ENCODE measurements at regions not wholly inside any gene's neighbourhood (a gene's known extent, or its start where the extent isn't known, plus 50 kb on each side); places are given as distances from the start of the nearest gene placed in this dataset.
A peak's percentile ranks its signal among the peaks of the same experiment; 100 is the strongest.

DNA sequence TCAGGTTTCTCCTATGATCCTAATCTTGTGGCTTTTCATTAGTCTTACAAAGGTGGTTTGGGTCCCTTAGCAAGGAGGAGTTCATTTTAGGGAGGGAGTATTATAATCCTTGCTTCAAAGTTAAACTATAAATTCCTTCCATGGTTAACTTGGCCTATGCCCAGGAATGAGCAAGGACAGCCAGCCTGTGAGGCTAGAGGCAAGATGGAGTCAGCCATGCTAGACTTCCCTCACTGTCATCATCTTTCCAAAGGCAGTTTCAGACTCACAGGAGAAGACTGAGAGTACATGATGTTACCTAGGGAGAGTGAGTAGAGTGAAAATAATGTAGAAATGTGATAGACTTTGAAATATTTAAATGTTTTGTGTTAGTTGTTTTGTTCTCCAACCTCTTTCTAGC is 192.3 kb downstream of the GPAT3 start:
- no peak for DNase-seq (ENCODE audit: low spot score)
- Histone ChIP-seq H3K27me3 (replicated peaks; ENCODE audit: insufficient read depth, low read depth, low read length, poor library complexity) (no peaks in the 10 kb centered on the region), H3K27ac (ENCODE audit: low read depth, low read length, poor library complexity, severe bottlenecking) (no peak overlapping the region), H3K4me1 (ENCODE audit: insufficient read depth, low read length, poor library complexity, severe bottlenecking) (peaks cover 25% of the 10 kb centered on the region), H3K36me3 (ENCODE audit: insufficient read depth, low read length, poor library complexity, severe bottlenecking) (no peaks in the 10 kb centered on the region), H3K9me3 (ENCODE audit: low read depth, low read length, poor library complexity, severe bottlenecking) (no peaks in the 10 kb centered on the region), H3K4me3 (ENCODE audit: low read depth, low read length, poor library complexity, severe bottlenecking) (no peak overlapping the region)
- no TSS peak for BruUV-seq (replicated peaks)
- POLR2A ChIA-PET (ENCODE audit: low non-redundant PET): no interaction called here
- CTCF ChIA-PET: no interaction called here
- TF ChIP-seq EZH2 (IDR thresholded peaks at IDR 0.05; ENCODE audit: borderline replicate concordance, low read depth, low read length, poor library complexity, severe bottlenecking): no peak
- TF ChIP-seq, protein P1, sequence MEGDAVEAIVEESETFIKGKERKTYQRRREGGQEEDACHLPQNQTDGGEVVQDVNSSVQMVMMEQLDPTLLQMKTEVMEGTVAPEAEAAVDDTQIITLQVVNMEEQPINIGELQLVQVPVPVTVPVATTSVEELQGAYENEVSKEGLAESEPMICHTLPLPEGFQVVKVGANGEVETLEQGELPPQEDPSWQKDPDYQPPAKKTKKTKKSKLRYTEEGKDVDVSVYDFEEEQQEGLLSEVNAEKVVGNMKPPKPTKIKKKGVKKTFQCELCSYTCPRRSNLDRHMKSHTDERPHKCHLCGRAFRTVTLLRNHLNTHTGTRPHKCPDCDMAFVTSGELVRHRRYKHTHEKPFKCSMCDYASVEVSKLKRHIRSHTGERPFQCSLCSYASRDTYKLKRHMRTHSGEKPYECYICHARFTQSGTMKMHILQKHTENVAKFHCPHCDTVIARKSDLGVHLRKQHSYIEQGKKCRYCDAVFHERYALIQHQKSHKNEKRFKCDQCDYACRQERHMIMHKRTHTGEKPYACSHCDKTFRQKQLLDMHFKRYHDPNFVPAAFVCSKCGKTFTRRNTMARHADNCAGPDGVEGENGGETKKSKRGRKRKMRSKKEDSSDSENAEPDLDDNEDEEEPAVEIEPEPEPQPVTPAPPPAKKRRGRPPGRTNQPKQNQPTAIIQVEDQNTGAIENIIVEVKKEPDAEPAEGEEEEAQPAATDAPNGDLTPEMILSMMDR (conservative IDR thresholded peaks at IDR 0.05; ENCODE audit: low read depth, low read length): no peak
- intact Hi-C loops (cut with micrococcal nuclease; ENCODE audit: unreplicated experiment): loop anchor here (10.0 kb wide), 1 partner anchor 223 kb away; no protein-coding TSS in a partner anchor

DNA sequence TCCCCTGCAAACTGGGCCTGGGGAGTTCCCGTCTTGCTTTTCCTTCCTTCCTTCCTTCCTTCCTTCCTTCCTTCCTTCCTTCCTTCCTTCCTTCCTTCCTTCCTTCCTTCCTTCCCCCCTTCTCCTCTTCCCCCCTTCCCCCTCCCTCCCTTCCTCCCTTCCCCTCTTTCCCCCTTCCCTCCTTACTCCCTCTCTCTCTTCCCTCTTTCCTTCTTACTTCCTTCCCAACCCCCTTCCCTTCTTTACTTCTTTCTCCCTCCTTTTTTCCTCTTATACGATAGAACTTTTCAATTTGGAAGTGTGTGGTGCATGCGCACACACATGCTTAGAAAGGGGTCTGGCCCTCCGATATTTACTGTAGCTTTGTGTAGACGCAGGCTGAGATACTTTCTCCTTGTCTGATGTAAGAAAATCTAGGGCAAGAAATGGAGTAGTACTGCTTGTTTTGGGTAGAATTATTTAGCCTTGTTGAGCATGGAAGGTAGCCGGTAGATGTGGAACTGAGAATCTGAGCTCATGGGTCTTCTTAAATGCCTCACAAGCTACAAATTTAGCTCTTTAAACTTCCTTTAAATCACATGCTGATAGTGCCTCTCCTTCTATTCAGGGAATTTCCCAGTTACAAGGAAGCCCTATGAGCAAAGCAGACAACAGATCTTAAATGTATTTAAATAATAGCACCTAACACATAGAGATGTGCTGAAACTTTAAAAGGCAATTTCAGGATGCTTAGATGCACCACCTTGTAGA is 189.6 kb downstream of the GPAT3 start:
- no peak for TF ChIP-seq EZH2 (IDR thresholded peaks at IDR 0.05; ENCODE audit: borderline replicate concordance, low read depth, low read length, poor library complexity, severe bottlenecking)
- TF ChIP-seq, protein P1 (conservative IDR thresholded peaks at IDR 0.05; ENCODE audit: low read depth, low read length): no peak
- no peaks in the 10 kb centered on the region for H3K36me3 ChIP-seq (ENCODE audit: insufficient read depth, low read length, poor library complexity, severe bottlenecking)
- TSS peak; percentile 73 for BruUV-seq (replicated peaks)
- intact Hi-C loops (cut with micrococcal nuclease; ENCODE audit: unreplicated experiment): loop anchor here (2.0 to 10.0 kb wide), 2 partner anchors 95 to 221 kb away; no protein-coding TSS in a partner anchor
- H3K4me3 ChIP-seq (ENCODE audit: low read depth, low read length, poor library complexity, severe bottlenecking): no peak overlapping the region
- peak overlapping the region; percentile 97 for H3K27ac ChIP-seq (ENCODE audit: low read depth, low read length, poor library complexity, severe bottlenecking)
- POLR2A ChIA-PET (ENCODE audit: low non-redundant PET): interaction anchor here (1.5 kb wide), 1 partner anchor 82 kb away, joined by 5 read pairs; no protein-coding TSS in a partner anchor
- H3K4me1 ChIP-seq (ENCODE audit: insufficient read depth, low read length, poor library complexity, severe bottlenecking): peaks cover 45% of the 10 kb centered on the region
- H3K9me3 ChIP-seq (ENCODE audit: low read depth, low read length, poor library complexity, severe bottlenecking): no peaks in the 10 kb centered on the region
- H3K27me3 ChIP-seq (replicated peaks; ENCODE audit: insufficient read depth, low read depth, low read length, poor library complexity): no peaks in the 10 kb centered on the region
- DNase-seq (ENCODE audit: low spot score): no peak
- CTCF ChIA-PET: no interaction called here

DNA sequence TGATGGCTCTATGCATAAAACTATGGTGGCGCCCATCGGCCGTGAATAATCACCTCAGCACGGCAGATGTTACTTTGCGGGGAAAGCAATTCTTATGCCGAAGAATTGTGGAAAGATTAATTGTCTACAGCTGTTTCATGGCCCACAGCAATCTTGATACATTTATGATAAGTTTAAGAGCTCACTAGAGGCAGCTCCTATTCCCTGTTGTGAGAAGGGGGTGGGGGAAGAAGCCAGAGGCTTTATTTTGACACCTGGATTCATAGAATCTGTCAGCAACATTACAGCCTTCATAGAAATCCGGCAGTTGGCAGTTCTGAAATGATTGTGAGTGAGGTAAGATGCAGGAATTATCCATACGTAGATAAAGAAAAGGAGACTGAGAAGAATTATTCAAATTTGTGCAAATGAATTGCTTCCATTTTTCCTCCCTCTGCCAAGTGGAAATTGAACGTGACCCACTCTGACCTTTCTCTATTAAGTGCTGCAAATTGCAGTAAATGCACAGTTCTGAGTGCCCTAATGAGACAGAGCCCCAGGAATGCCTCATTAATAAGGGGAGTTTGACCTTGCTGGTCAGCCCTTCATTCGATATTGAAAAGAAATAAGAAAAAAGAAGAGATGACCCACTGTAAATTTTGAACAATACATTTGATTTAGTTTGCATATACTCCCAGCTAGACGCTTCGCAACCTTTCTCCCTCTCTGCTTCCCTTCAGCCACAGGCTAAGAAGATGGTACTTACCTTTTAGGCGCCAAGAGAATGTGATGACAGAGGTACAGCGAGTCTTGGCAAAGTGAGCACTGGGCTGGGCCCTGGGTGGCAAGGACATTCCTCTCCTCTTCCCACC is 188.8 kb downstream of the GPAT3 start:
- TSS peak; percentile 78 for BruUV-seq (replicated peaks)
- TF ChIP-seq EZH2 (IDR thresholded peaks at IDR 0.05; ENCODE audit: borderline replicate concordance, low read depth, low read length, poor library complexity, severe bottlenecking): no peak
- TF ChIP-seq, protein P1 (conservative IDR thresholded peaks at IDR 0.05; ENCODE audit: low read depth, low read length): no peak
- ChIA-PET POLR2A (ENCODE audit: low non-redundant PET) (interaction anchor here (0.6 to 1.5 kb wide), 2 partner anchors 60 to 81 kb away, joined by 4 to 5 read pairs; no protein-coding TSS in a partner anchor), CTCF (no interaction called here)
- peak overlapping the region; percentile 7 for H3K4me3 ChIP-seq (ENCODE audit: low read depth, low read length, poor library complexity, severe bottlenecking)
- intact Hi-C loops (cut with micrococcal nuclease; ENCODE audit: unreplicated experiment): loop anchor here (1.0 to 10.0 kb wide), 3 partner anchors 81 to 220 kb away; no protein-coding TSS in a partner anchor
- peak; percentile 84 for DNase-seq (ENCODE audit: low spot score)
- H3K27me3 ChIP-seq (replicated peaks; ENCODE audit: insufficient read depth, low read depth, low read length, poor library complexity): no peaks in the 10 kb centered on the region
- H3K27ac ChIP-seq (ENCODE audit: low read depth, low read length, poor library complexity, severe bottlenecking): peak overlapping the region; percentile 97
- H3K36me3 ChIP-seq (ENCODE audit: insufficient read depth, low read length, poor library complexity, severe bottlenecking): no peaks in the 10 kb centered on the region
- peaks cover 45% of the 10 kb centered on the region for H3K4me1 ChIP-seq (ENCODE audit: insufficient read depth, low read length, poor library complexity, severe bottlenecking)
- H3K9me3 ChIP-seq (ENCODE audit: low read depth, low read length, poor library complexity, severe bottlenecking): no peaks in the 10 kb centered on the region
